Astrocyte (in vitro differentiated cells and primary cell): ENCODE measurements at regions not wholly inside any gene's neighbourhood (a gene's known extent, or its start where the extent isn't known, plus 50 kb on each side); places are given as distances from the start of the nearest gene placed in this dataset.

Source experiments
- CTCF ChIP-seq: IDR thresholded peaks from 2 replicates; pipeline ENCODE4 v1.5.1; 2011; ENCODE audit warnings: low read depth, mild to moderate bottlenecking, inconsistent platforms, low read length, moderate library complexity; ENCODE audit not compliant: insufficient read depth
- EZH2 ChIP-seq: IDR thresholded peaks from 2 replicates; pipeline ENCODE4 v1.6.1; 2012; ENCODE audit warnings: mild to moderate bottlenecking, low read length, inconsistent platforms; ENCODE audit not compliant: insufficient read depth

- TF ChIP-seq CTCF = no peak
- TF ChIP-seq EZH2 = no peak
Observed at GRCh38 chr12:67439611-67440010, 170.5 kb downstream of the CAND1 start.
